Suprapubic skin (tissue), 4 donors: ENCODE measurements at regions not wholly inside any gene's neighbourhood (a gene's known extent, or its start where the extent isn't known, plus 50 kb on each side); places are given as distances from the start of the nearest gene placed in this dataset.

Experiments used
- DNase-seq, 2 donors: peaks; one replicate each; pipeline ENCODE4 v3.0.0-alpha.2; 2019; ENCODE audit warnings: low spot score in 2 of 2
- H3K27ac ChIP-seq: fragments of 200-600 bp; sonication (generic); one replicate; pipeline ENCODE4 v1.5.1; 2019
- H3K27me3 ChIP-seq: fragments of 200-600 bp; sonication (generic); one replicate; pipeline ENCODE4 v1.5.1; 2019
- H3K36me3 ChIP-seq: fragments of 200-600 bp; sonication (generic); one replicate; pipeline ENCODE4 v1.5.1; 2019
- H3K4me1 ChIP-seq: fragments of 200-600 bp; sonication (generic); one replicate; pipeline ENCODE4 v1.5.1; 2019
- H3K4me3 ChIP-seq: fragments of 200-600 bp; sonication (generic); one replicate; pipeline ENCODE4 v1.5.1; 2019; ENCODE audit warnings: mild to moderate bottlenecking
- H3K9me3 ChIP-seq: fragments of 200-600 bp; sonication (generic); one replicate; pipeline ENCODE4 v1.5.1; 2019
- EP300 ChIP-seq: sonication (generic); formaldehyde crosslinking; IDR thresholded peaks from one replicate; pipeline ENCODE4 v1.6.1; 2017; ENCODE audit warnings: antibody characterized with exemption
- POLR2A ChIP-seq, 2 donors: fragments of 450-650 bp; IDR thresholded peaks; one replicate each; pipeline ENCODE4 v1.6.1; 2017; ENCODE audit warnings: antibody characterized with exemption in 2 of 2, mild to moderate bottlenecking in 2 of 2, moderate library complexity in 2 of 2
- POLR2AphosphoS5 ChIP-seq, 3 donors: sonication (generic); formaldehyde crosslinking; IDR thresholded peaks; one replicate each; pipeline ENCODE4 v1.6.1; 2017; ENCODE audit warnings: antibody characterized with exemption in 3 of 3
- WGBS: methylation state at CpG from one replicate; pipeline ENCODE4 v1.1.5; 2018; 5-methylcytosine and 5-hydroxymethylcytosine counted together
- TF ChIP-seq, protein P1 (sequence below), 2 donors: fragments of 200-600 bp in 1 of 2; fragments of 450-650 bp in 1 of 2; sonication (generic) in 1 of 2; IDR thresholded peaks; one replicate each; pipeline ENCODE4 v1.5.1; 2016 to 2019; ENCODE audit warnings: antibody characterized with exemption in 2 of 2, mild to moderate bottlenecking in 1 of 2, moderate library complexity in 1 of 2

DNA sequence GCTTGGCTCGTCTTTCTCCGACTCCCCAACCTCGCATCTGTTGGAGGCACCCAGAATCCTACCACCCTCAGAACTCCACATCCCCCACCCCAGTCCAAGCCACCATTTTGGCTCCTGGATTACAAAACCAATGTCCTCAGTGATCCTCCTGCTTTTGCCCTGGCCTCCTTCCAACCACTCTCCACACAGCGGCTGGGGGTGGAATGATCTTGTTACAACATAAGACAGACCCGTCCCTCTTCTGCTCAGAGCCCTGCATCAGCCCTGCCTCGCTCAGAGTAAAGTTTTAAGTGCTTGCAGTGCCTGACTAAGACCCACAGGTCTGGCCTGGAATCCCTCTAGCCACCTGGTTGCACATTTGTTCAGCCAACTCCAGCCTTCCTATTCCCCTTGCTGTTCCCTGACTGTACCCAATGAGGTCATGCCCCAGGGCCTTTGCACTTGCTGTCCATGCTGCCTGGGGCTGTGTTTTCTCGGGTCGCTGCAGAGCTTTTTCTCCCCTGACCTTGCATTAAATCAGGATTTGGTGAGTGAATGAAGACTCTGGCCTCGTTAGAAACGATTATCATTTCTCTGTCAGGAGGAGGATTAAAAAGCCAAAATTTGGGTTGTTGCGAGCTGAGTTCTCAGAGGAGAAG lies 67.3 kb downstream of the IGF2 start:
- H3K36me3 ChIP-seq = no peaks in the 10 kb centered on the region
- H3K27me3 ChIP-seq = peaks cover 66% of the 10 kb centered on the region
- H3K9me3 ChIP-seq = no peaks in the 10 kb centered on the region
- DNase-seq = peak in 1 of 2 donors; percentile 74
- WGBS = 61% methylated on average over 11 of the region's 11 CpGs
- H3K27ac ChIP-seq = no peak overlapping the region
- peaks cover 6% of the 10 kb centered on the region for H3K4me1 ChIP-seq
- no peak overlapping the region for H3K4me3 ChIP-seq
- no peak for TF ChIP-seq POLR2AphosphoS5 (IDR thresholded peaks at IDR 0.05)
- TF ChIP-seq EP300 = no peak
- TF ChIP-seq, protein P1, sequence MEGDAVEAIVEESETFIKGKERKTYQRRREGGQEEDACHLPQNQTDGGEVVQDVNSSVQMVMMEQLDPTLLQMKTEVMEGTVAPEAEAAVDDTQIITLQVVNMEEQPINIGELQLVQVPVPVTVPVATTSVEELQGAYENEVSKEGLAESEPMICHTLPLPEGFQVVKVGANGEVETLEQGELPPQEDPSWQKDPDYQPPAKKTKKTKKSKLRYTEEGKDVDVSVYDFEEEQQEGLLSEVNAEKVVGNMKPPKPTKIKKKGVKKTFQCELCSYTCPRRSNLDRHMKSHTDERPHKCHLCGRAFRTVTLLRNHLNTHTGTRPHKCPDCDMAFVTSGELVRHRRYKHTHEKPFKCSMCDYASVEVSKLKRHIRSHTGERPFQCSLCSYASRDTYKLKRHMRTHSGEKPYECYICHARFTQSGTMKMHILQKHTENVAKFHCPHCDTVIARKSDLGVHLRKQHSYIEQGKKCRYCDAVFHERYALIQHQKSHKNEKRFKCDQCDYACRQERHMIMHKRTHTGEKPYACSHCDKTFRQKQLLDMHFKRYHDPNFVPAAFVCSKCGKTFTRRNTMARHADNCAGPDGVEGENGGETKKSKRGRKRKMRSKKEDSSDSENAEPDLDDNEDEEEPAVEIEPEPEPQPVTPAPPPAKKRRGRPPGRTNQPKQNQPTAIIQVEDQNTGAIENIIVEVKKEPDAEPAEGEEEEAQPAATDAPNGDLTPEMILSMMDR (IDR thresholded peaks at IDR 0.05) = no peak
- TF ChIP-seq POLR2A (IDR thresholded peaks at IDR 0.05) = no peak
